Trophoblast cell (in vitro differentiated cells and primary cell): ENCODE measurements at regions not wholly inside any gene's neighbourhood (a gene's known extent, or its start where the extent isn't known, plus 50 kb on each side); places are given as distances from the start of the nearest gene placed in this dataset.

Experiments used
- DNase-seq, 2 donors: peaks; one replicate each; pipeline ENCODE4 v3.0.0-alpha.2; 2016
- H2AFZ ChIP-seq: 2 replicates; pipeline ENCODE4 v1.6.1; 2013; ENCODE audit warnings: low read length, moderate library complexity, mild to moderate bottlenecking; ENCODE audit not compliant: insufficient read depth, poor library complexity
- H2AK5ac ChIP-seq: 2 replicates; pipeline ENCODE4 v1.6.1; 2013; ENCODE audit warnings: mild to moderate bottlenecking, low read length
- H2BK120ac ChIP-seq: 2 replicates; pipeline ENCODE4 v1.6.1; 2013; ENCODE audit warnings: low read length, mild to moderate bottlenecking, moderate library complexity; ENCODE audit not compliant: insufficient read depth, poor library complexity
- H2BK12ac ChIP-seq: 2 replicates; pipeline ENCODE4 v1.6.1; 2013; ENCODE audit warnings: mild to moderate bottlenecking, low read length, moderate library complexity
- H2BK5ac ChIP-seq: 2 replicates; pipeline ENCODE4 v1.6.1; 2013; ENCODE audit warnings: low read length, low read depth, moderate library complexity, mild to moderate bottlenecking; ENCODE audit not compliant: poor library complexity
- H3K14ac ChIP-seq: 2 replicates; pipeline ENCODE4 v1.6.1; 2013; ENCODE audit warnings: mild to moderate bottlenecking, low read length
- H3K18ac ChIP-seq: 2 replicates; pipeline ENCODE4 v1.6.1; 2013; ENCODE audit warnings: mild to moderate bottlenecking, low read length
- H3K23ac ChIP-seq: 2 replicates; pipeline ENCODE4 v1.6.1; 2013; ENCODE audit warnings: low read length
- H3K27ac ChIP-seq: 2 replicates; pipeline ENCODE4 v1.5.1; 2013; ENCODE audit warnings: low read depth, mild to moderate bottlenecking, inconsistent platforms, low read length, moderate library complexity
- H3K27me3 ChIP-seq: 2 replicates; pipeline ENCODE4 v1.6.1; 2013; ENCODE audit warnings: inconsistent platforms, mild to moderate bottlenecking, low read length, moderate library complexity; ENCODE audit not compliant: insufficient read depth
- H3K36me3 ChIP-seq, 2 experiments: 1 replicate in 1 of 2; 2 replicates in 1 of 2; pipeline ENCODE4 v1.6.1; 2013; ENCODE audit warnings: low read length in 2 of 2, mild to moderate bottlenecking in 2 of 2, moderate library complexity in 1 of 2; ENCODE audit not compliant: insufficient read depth in 2 of 2, control insufficient read depth in 1 of 2
- H3K4ac ChIP-seq: 2 replicates; pipeline ENCODE4 v1.6.1; 2013; ENCODE audit warnings: low read depth, mild to moderate bottlenecking, low read length, moderate library complexity
- H3K4me1 ChIP-seq, 2 experiments: 1 replicate in 1 of 2; 2 replicates in 1 of 2; pipeline ENCODE4 v1.6.1; 2013; ENCODE audit warnings: low read length in 2 of 2, mild to moderate bottlenecking in 2 of 2, moderate library complexity in 1 of 2; ENCODE audit not compliant: insufficient read depth in 2 of 2, control insufficient read depth in 1 of 2
- H3K4me2 ChIP-seq: 2 replicates; pipeline ENCODE4 v1.6.1; 2013; ENCODE audit warnings: inconsistent platforms, mild to moderate bottlenecking, low read length, moderate library complexity
- H3K4me3 ChIP-seq: 2 replicates; pipeline ENCODE4 v1.5.1; 2013; ENCODE audit warnings: mild to moderate bottlenecking, low read depth, low read length, inconsistent platforms
- H3K79me1 ChIP-seq: one replicate; pipeline ENCODE4 v1.6.1; 2013; ENCODE audit warnings: low read length
- H3K79me2 ChIP-seq: 2 replicates; pipeline ENCODE4 v1.6.1; 2013; ENCODE audit warnings: low read length, mild to moderate bottlenecking; ENCODE audit not compliant: control insufficient read depth, insufficient read depth, poor library complexity
- H3K9ac ChIP-seq: 2 replicates; pipeline ENCODE4 v1.6.1; 2013; ENCODE audit warnings: mild to moderate bottlenecking, low read length
- H3K9me3 ChIP-seq: 2 replicates; pipeline ENCODE4 v1.6.1; 2013; ENCODE audit warnings: low read depth, mild to moderate bottlenecking, control low read depth, inconsistent platforms, low read length; ENCODE audit not compliant: insufficient read depth
- H4K12ac ChIP-seq: 2 replicates; pipeline ENCODE4 v1.6.1; 2013; ENCODE audit warnings: low read depth, mild to moderate bottlenecking, low read length, moderate library complexity
- H4K8ac ChIP-seq: 2 replicates; pipeline ENCODE4 v1.6.1; 2013; ENCODE audit warnings: low read depth, mild to moderate bottlenecking, low read length, moderate library complexity
- H4K91ac ChIP-seq: one replicate; pipeline ENCODE4 v1.6.1; 2013; ENCODE audit warnings: low read depth, mild to moderate bottlenecking, low read length, moderate library complexity
- WGBS: extraction: QIAGEN DNeasy Blood & Tissue Kit; methylation state at CpG from one replicate; pipeline ENCODE4 v1.1.7; 2013; ENCODE audit warnings: missing lambda C conversion rate; ENCODE audit not compliant: insufficient read length, insufficient coverage; ENCODE audit errors: extremely low coverage; 5-methylcytosine and 5-hydroxymethylcytosine counted together

DNA sequence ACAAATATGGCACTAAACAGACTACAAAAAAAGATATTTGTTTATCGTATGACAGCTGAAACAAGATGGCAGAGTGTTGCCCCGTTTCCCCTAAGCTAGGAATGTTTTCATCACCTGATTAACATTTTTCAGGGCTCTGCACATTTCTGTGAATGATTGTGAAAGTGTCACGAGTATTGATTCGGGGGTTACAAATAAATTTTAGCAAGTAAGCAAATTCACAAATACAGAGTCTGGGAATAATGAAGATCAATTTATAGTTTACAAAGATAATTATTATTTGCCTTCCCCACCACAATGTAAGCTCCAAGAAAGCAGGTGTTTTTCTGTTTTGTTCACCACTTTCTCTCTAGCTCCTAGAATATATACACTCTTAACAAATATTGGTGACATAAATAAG lies 361.2 kb upstream of the ERCC4 start:
- no peaks in the 10 kb centered on the region for H3K27me3 ChIP-seq
- DNase-seq: no peak
- H2BK5ac ChIP-seq: no peak overlapping the region
- H3K4me2 ChIP-seq: no peak overlapping the region
- no peak overlapping the region for H4K8ac ChIP-seq
- no peaks in the 10 kb centered on the region for H3K4me1 ChIP-seq
- no peak overlapping the region for H3K23ac ChIP-seq
- H2AK5ac ChIP-seq: no peak overlapping the region
- H3K4ac ChIP-seq: no peak overlapping the region
- no peaks in the 10 kb centered on the region for H3K36me3 ChIP-seq
- H2BK120ac ChIP-seq: no peak overlapping the region
- no peaks in the 10 kb centered on the region for H3K79me1 ChIP-seq
- no peak overlapping the region for H2BK12ac ChIP-seq
- H2AFZ ChIP-seq: no peak overlapping the region
- no peaks in the 10 kb centered on the region for H3K79me2 ChIP-seq
- no peaks in the 10 kb centered on the region for H3K9me3 ChIP-seq
- no peak overlapping the region for H3K14ac ChIP-seq
- no peak overlapping the region for H4K91ac ChIP-seq
- no peak overlapping the region for H3K18ac ChIP-seq
- H3K9ac ChIP-seq: no peak overlapping the region
- H4K12ac ChIP-seq: no peak overlapping the region
- WGBS: no CpG with 5 or more reads among the region's 4 CpGs
- H3K27ac ChIP-seq: no peak overlapping the region
- no peak overlapping the region for H3K4me3 ChIP-seq

DNA sequence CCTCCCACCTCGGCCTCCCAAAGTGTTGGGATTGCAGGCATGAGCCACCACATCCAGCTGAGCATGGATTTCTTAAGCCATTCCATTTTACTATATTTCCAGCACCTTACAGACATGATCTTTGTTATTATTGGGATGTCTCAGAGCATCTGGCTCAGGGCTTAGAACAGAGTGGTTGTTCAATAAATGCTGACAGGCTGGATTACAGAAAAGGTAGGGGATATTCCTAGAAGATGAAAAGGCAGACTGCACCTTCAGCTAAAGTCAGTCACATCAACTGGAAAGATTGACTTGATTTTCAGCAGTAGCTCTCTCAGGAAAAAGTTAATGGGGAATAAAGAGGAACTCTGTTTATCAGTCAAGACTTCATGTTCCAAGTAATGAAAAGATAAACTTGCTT lies 360.3 kb upstream of the ERCC4 start:
- Histone ChIP-seq H3K36me3 (no peaks in the 10 kb centered on the region), H2BK120ac (no peak overlapping the region), H3K4me2 (no peak overlapping the region), H2AK5ac (no peak overlapping the region), H3K9ac (no peak overlapping the region), H3K79me2 (no peaks in the 10 kb centered on the region), H3K9me3 (no peaks in the 10 kb centered on the region), H3K79me1 (no peaks in the 10 kb centered on the region), H3K4me1 (no peaks in the 10 kb centered on the region), H4K12ac (no peak overlapping the region), H3K4ac (no peak overlapping the region), H3K4me3 (no peak overlapping the region), H2BK12ac (no peak overlapping the region), H3K18ac (no peak overlapping the region), H3K27ac (no peak overlapping the region), H3K23ac (no peak overlapping the region), H4K91ac (no peak overlapping the region), H4K8ac (no peak overlapping the region), H3K27me3 (no peaks in the 10 kb centered on the region), H3K14ac (no peak overlapping the region), H2BK5ac (no peak overlapping the region), H2AFZ (no peak overlapping the region)
- WGBS: no CpG with 5 or more reads among the region's 1 CpG
- no peak for DNase-seq

DNA sequence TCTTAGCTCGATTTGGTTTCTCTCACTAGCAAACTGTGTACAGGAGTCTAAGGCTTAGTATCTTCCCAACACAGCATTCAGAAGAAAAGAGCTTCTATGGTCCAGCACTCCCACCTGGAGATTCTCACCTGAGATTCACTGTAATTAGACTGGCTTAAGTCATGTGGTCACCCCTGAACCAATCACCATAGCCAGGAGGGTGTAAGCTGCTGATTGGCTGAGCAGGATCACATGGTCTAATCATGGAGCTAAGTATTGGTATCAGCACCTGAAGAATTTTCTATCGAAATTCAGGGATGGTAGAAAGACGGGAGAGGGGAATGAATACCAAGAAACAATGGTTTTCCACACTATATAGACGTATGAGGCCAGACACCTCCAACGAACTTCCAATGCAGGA lies 359.8 kb upstream of the ERCC4 start:
- WGBS: no CpG with 5 or more reads among the region's 5 CpGs
- Histone ChIP-seq H3K23ac (no peak overlapping the region), H3K14ac (no peak overlapping the region), H2AFZ (no peak overlapping the region), H3K4me1 (no peaks in the 10 kb centered on the region), H2BK5ac (no peak overlapping the region), H3K4me3 (no peak overlapping the region), H4K8ac (no peak overlapping the region), H3K27ac (no peak overlapping the region), H2BK120ac (no peak overlapping the region), H3K36me3 (no peaks in the 10 kb centered on the region), H2BK12ac (no peak overlapping the region), H3K9ac (no peak overlapping the region), H3K4me2 (no peak overlapping the region), H4K12ac (no peak overlapping the region), H4K91ac (no peak overlapping the region), H3K27me3 (no peaks in the 10 kb centered on the region), H3K18ac (no peak overlapping the region), H3K79me2 (no peaks in the 10 kb centered on the region), H3K79me1 (no peaks in the 10 kb centered on the region), H3K9me3 (no peaks in the 10 kb centered on the region), H3K4ac (no peak overlapping the region), H2AK5ac (no peak overlapping the region)
- DNase-seq: no peak

DNA sequence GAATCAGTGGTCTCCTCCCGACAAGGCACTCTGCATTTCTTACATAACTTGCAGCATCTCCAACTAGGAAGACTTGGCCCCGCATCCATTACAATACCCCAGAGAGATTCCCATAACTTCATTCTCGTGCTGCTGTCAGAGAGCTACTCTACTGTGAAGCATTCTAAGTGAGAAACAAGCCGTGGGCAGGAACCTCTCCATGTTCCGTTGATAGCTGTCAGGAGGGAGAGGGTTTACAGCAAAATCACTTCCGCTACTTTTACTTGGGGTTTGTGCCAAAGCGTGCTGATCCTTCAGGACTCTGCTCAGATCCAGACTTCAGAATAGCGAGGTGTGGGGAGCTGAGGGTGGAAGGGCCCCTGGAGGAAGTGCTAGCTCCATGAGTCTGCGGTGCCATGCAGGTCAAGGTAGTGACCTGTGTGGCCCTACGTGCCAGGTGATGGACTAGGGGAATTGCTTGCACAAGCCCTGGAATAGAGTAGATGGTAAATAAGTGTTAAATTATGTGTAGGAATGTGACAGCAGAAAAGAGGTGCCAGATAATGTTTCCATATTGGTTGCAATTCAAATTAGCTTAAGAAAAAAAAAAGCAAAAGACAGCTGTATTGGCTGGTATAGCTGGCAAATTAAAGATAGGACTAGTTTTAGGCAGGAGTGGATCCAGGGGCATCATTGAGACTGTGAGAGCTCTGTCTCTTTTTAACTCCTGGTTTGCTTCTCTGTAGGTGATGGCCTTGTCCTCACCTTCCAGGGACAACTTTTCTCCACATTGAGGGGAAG lies 358.5 kb upstream of the ERCC4 start:
- H4K8ac ChIP-seq: no peak overlapping the region
- no CpG with 5 or more reads among the region's 10 CpGs for WGBS

More for the DNA sequence above, 358.5 kb upstream of the ERCC4 start:
- Histone ChIP-seq H3K36me3 (no peaks in the 10 kb centered on the region), H4K12ac (no peak overlapping the region), H2BK5ac (no peak overlapping the region), H3K27ac (no peak overlapping the region), H3K23ac (no peak overlapping the region), H3K79me2 (no peaks in the 10 kb centered on the region), H3K4me2 (no peak overlapping the region), H3K4ac (no peak overlapping the region), H3K9ac (no peak overlapping the region), H3K79me1 (no peaks in the 10 kb centered on the region), H3K27me3 (no peaks in the 10 kb centered on the region), H3K9me3 (no peaks in the 10 kb centered on the region), H2AK5ac (no peak overlapping the region), H4K91ac (no peak overlapping the region), H3K4me3 (no peak overlapping the region), H3K4me1 (no peaks in the 10 kb centered on the region), H2BK120ac (no peak overlapping the region), H2AFZ (no peak overlapping the region), H3K18ac (no peak overlapping the region), H2BK12ac (no peak overlapping the region), H3K14ac (no peak overlapping the region)
- DNase-seq: no peak
